GM21423 (cell line): ENCODE measurements at regions not wholly inside any gene's neighbourhood (a gene's known extent, or its start where the extent isn't known, plus 50 kb on each side); places are given as distances from the start of the nearest gene placed in this dataset.

Experiments
- ATAC-seq: cut with Tn5 transposase; IDR thresholded peaks from one replicate; pipeline ENCODE4 v1.9.1; 2021; ENCODE audit warnings: mild to moderate bottlenecking, moderate library complexity; ENCODE audit not compliant: unreplicated experiment

DNA sequence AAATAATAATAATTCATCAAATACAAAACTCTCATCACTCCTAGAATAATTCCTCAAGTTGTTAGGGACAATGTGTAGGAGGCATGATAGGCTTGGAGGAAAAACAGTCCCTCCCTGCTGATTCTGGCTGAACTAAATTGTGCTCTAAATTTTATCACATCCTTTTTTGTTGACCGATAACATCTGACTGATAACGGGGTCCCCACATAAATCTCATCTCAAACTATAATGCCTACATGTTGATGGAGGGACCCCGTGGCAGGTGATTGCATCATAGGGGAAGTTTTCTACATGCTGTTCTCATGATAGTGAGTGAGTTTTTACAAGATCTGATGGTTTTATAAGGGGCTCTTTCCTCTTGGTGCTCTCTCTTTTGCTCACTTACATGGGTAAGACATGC is 1043.5 kb upstream of the SORCS1 start:
- ATAC-seq: no peak

GRCh38 chr10:108204528-108205305 is 1040.2 kb upstream of the SORCS1 start:
- ATAC-seq: no peak

DNA sequence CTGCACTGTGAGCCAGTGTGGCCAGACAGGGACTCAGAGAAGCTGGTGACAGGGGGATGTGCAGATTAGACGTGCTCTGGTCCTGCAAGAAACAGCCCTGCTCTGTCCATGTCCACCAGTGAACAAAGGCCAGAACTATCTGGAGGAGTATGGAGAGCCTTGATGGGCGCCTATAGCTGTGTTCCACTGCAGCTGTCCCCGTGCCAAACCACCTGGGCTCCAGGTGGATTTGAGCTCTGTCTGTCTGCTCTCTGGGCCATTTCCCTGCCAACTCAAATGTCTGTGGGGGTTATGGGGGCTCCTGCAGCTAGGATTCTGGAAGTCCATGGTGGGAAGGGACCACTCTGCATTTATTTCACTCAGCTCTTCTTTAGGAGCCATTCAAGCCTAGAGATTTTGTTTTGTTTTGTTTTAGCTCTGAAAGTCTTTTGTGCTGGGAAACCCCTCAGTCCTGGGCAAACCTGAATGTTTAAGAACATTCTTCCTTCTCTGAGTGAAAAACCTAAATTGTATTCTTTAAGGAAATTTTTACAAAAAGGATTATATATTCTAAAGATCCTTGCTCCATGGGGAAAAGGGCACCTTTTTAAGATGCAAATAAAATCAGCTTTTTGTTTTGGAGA is 1039.5 kb upstream of the SORCS1 start:
- ATAC-seq: no peak

- ATAC-seq: no peak
Observed at GRCh38 chr10:108187408-108188012, 1023.0 kb upstream of the SORCS1 start.

DNA sequence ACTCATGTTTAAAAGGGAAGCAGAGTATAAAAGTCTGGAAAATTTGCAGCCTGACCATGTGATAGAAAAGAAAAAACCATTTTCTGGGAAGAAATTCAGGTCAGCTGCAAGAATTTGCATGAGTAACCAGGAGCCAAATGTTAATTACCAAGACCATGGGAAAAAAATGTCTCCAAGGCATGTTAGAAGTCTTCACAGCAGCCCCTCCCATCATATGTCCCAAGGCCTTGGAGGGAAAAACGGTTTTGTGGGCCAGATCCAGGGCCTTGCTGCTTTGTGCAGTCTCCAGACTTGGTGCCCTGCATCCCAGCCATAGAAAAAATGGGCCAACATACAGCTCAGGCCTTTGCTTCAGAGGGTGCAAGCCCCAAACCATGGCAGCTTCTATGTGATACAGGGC is 1019.6 kb upstream of the SORCS1 start:
- no peak for ATAC-seq

- ATAC-seq: no peak
Observed at GRCh38 chr10:108180878-108181277, 1016.4 kb upstream of the SORCS1 start.

DNA sequence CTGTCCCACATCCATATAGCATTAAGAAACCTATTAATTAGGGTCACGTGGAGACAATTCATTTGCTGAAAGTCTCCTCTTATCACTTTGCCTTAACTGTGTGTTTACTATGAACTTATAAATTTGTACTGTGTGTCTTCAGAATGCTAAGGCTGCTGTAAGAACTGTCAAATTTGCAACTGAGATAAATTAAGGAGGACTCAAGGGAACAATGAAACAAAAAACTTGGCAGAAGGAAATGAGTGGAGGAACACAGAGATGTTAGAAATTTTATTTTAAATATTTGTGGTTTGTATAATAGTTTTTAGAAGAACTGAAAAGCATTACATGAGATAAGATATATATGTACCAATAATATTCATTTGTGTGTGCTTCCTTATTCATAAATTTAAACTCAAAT is 1005.3 kb upstream of the SORCS1 start:
- no peak for ATAC-seq

DNA sequence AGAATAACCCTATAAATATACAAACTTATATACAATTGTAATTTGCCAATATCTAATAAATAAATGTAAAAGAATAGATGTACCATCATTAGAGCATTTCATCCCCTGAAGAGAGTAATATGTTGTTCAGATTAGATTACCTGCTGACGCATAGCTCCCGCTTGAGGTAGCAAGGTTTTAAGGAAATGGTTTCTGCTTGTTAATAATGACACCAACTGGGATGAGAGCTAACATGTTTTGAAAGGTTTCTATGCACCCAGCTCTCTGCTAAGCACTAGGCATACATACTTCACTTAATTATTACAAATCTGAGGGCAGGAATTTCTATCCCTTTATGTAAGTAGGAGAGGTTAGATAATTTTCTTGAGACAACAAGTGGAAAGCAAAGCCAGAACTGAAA is 1003.3 kb upstream of the SORCS1 start:
- no peak for ATAC-seq

DNA sequence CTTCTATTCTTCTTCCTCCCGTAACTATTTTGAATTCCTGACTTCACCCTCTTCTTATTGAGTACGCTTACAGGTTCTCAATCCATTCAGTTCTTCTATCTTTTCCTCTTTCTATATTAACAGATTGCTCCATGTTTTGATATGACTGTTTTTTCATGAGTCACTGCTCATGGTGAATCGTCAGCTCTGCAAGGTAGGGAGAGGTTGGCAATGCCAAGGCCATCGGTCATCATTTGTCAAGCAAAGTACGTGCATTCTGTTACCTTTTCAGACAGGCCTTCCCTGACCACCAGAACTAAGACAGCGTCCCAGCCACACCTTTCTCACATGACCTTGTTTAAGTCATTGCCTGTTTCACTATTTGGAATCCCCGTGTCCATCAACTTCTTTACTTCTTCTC is 1001.9 kb upstream of the SORCS1 start:
- ATAC-seq: no peak

- no peak for ATAC-seq
Observed at GRCh38 chr10:108147346-108147745, 982.8 kb upstream of the SORCS1 start.

DNA sequence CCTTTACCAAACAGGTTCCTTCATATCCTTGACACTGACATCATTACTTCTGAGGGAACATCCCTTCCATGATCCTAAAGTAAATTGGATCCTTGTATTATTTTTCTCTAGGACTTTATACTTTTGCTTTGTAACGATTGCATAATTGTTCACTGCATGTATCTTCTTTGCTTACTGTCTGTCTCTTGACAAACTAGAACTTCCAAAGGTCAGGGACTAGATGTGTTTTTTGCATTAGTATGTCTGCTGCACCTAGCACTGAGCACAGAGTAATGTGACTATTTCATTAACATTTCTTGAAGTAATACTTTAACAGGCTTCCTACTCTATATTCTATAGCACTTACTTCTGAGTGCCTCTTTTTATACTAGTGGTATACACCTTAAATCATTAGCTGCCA is 976.6 kb upstream of the SORCS1 start:
- ATAC-seq: no peak

DNA sequence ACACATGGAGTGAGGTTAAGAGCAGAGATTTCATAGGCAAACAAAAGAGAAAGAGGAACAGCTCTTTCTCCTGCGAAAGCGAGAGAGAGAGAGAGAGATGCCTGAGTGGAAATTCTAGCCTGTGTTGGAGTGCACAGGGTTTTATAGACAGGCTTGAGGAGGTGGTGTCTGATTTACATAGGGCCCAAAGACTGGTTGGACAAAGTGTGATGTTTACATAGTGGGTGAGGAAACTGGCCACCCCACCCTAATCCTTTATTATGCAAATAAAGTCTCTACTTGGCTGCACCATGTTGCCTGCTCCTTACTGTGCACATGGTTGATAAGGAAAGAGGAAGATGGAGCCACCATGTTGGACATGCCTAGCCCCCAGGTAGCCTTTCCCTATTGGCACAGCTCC is 967.8 kb upstream of the SORCS1 start:
- ATAC-seq: no peak

GRCh38 chr10:108130575-108130974 is 966.1 kb upstream of the SORCS1 start:
- no peak for ATAC-seq

DNA sequence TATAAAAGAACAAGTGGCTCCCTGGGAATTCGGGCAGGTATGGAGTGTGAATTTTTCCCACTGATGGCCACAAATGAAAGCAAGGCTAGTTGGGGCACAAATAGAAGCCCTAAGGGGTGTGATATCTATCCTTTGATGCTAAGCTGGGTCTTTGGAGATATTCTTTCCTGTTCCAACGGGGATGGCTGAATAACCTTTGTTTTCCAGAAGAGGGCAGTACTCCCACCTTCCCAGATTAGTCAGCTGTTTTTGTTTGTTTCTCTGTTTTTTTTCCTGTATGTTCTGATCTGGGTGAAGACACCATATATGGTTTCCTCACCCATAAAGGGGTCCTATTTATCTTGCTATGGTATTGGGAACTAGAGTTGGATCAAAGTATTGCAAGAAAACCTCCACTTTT is 947.7 kb upstream of the SORCS1 start:
- no peak for ATAC-seq

GRCh38 chr10:108104551-108105156 is 940.1 kb upstream of the SORCS1 start:
- ATAC-seq: no peak

- ATAC-seq: no peak
Observed at GRCh38 chr10:108097258-108097657, 932.8 kb upstream of the SORCS1 start.

- no peak for ATAC-seq
Observed at GRCh38 chr10:108095932-108096925, 931.7 kb upstream of the SORCS1 start.

- ATAC-seq: no peak
Observed at GRCh38 chr10:108090476-108091215, 926.1 kb upstream of the SORCS1 start.

- no peak for ATAC-seq
Observed at GRCh38 chr10:108086502-108086901, 922.0 kb upstream of the SORCS1 start.

DNA sequence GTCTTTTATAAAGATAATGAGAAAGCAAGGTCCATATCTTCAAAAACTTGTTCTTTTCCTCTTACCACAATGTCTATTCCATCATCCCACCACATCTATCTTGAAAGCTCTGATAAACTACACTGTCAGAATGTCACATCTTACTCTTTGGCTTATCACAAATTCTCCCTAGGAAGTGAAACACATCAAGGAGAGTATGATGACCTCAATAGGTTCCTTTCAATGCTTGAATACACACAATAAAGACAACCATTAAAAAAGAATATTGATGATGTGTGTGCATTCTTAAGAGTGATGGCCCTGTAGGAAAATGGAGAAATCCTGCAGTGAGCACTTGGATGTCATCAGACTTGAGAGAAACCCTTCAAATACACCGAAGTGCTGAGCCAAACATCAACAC is 918.1 kb upstream of the SORCS1 start:
- ATAC-seq: no peak
